Activated T-cell treated with anti-CD3 and anti-CD28 coated beads, Interleukin-2, amount 50 U/mL, for 72 hours (primary cell): ENCODE measurements at regions not wholly inside any gene's neighbourhood (a gene's known extent, or its start where the extent isn't known, plus 50 kb on each side); places are given as distances from the start of the nearest gene placed in this dataset.

Experiments
- ATAC-seq, 2 donors: fragments of 150-1000 bp; cut with Tn5 transposase; replicated peaks in 1 of 2; 2 replicates each; pipeline ENCODE4 v1.10.0; 2021; ENCODE audit warnings: moderate library complexity in 2 of 2, mild to moderate bottlenecking in 1 of 2
- DNase-seq, 2 donors: peaks; one replicate each; pipeline ENCODE4 v3.0.0; 2021 to 2022; ENCODE audit warnings: mixed read lengths in 1 of 2
- H3K27ac Mint-ChIP-seq: one replicate; pipeline ENCODE4 v1.8.0; 2022; ENCODE audit warnings: mild to moderate bottlenecking, moderate library complexity, mixed read lengths
- H3K27me3 Mint-ChIP-seq: one replicate; pipeline ENCODE4 v1.8.0; 2022; ENCODE audit warnings: low read depth, mixed read lengths
- H3K36me3 Mint-ChIP-seq, 2 donors: one replicate each; pipeline ENCODE4 v1.8.0; 2022; ENCODE audit warnings: mixed read lengths in 2 of 2, mild to moderate bottlenecking in 1 of 2; ENCODE audit not compliant: insufficient read depth in 2 of 2
- H3K4me1 Mint-ChIP-seq: one replicate; pipeline ENCODE4 v1.8.0; 2022; ENCODE audit warnings: low read depth, mixed read lengths
- H3K4me3 Mint-ChIP-seq, 2 donors: one replicate each; pipeline ENCODE4 v1.8.0; 2022; ENCODE audit warnings: mild to moderate bottlenecking in 2 of 2, mixed read lengths in 2 of 2, moderate library complexity in 2 of 2
- H3K9me3 Mint-ChIP-seq, 2 donors: one replicate each; pipeline ENCODE4 v1.8.0; 2022; ENCODE audit warnings: mixed read lengths in 2 of 2

DNA sequence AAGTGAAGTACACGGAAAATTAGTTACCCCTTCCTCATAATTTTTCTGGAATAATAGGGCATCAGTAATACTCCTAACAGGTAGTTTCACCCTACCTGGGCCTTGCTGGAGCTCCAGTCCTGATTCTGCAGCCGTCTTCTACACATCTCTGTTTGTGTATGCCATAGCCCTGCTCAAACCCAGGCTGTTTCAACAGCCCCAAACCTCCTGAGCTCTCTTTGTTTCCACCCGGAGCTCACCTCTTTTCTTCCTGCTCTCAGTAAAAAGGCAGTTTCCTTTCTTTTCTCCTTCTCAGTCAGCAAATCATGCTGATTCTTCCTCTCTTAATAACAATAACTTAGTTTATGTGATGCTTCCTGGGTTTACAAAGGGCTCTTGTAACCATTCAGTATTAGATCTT is 355.1 kb upstream of the RUNX1 start:
- peaks cover 24% of the 10 kb centered on the region for H3K4me1 Mint-ChIP-seq
- no peak overlapping the region for H3K4me3 Mint-ChIP-seq
- no peak for ATAC-seq
- H3K36me3 Mint-ChIP-seq = no peaks in the 10 kb centered on the region
- H3K9me3 Mint-ChIP-seq = no peaks in the 10 kb centered on the region
- no peaks in the 10 kb centered on the region for H3K27me3 Mint-ChIP-seq
- DNase-seq = no peak
- H3K27ac Mint-ChIP-seq = no peak overlapping the region

DNA sequence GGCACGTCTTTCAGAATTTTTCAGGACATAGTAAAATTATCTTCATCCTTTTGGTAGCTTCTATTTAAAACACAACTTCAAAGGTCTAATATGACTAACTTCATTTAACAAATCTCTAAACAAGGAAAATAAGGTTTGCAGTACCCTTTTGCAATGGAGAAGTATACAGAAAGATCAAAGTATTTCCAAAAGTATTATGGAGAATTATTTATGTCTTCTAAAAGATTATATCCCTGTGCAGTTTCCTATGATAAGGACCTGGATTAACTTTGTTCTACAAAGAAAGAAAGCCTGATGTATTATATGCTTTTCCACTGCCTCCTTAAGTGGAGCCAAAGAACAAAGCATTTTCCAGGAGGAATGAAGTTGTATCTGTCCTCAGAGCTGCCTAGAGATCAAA is 353.0 kb upstream of the RUNX1 start:
- peaks cover 24% of the 10 kb centered on the region for H3K4me1 Mint-ChIP-seq
- H3K9me3 Mint-ChIP-seq = no peaks in the 10 kb centered on the region
- H3K27ac Mint-ChIP-seq = no peak overlapping the region
- no peak for DNase-seq
- no peaks in the 10 kb centered on the region for H3K36me3 Mint-ChIP-seq
- no peaks in the 10 kb centered on the region for H3K27me3 Mint-ChIP-seq
- ATAC-seq = no peak
- no peak overlapping the region for H3K4me3 Mint-ChIP-seq

DNA sequence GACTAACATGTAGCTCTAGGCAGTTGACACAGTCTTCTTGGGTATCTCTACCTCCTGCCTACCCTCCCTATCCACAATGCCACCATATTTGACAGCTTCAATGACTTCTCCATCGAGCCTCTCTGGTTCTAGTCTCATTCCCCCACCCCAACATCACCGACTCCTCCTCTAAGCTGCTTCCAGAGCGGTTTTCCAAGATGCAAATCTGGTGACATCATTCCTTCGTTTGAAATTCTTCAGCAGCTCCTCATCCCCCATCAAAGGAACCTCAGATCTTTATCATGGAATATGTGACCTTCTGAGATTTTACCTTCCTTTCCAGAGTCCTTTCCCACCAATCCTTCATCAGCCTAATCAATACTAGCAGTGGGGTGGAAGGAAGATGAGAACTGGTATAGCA is 352.4 kb upstream of the RUNX1 start:
- Mint-ChIP-seq H3K4me3 (no peak overlapping the region), H3K27ac (no peak overlapping the region), H3K9me3 (no peaks in the 10 kb centered on the region), H3K4me1 (peaks cover 24% of the 10 kb centered on the region), H3K36me3 (no peaks in the 10 kb centered on the region), H3K27me3 (no peaks in the 10 kb centered on the region)
- ATAC-seq = no peak
- DNase-seq = no peak

DNA sequence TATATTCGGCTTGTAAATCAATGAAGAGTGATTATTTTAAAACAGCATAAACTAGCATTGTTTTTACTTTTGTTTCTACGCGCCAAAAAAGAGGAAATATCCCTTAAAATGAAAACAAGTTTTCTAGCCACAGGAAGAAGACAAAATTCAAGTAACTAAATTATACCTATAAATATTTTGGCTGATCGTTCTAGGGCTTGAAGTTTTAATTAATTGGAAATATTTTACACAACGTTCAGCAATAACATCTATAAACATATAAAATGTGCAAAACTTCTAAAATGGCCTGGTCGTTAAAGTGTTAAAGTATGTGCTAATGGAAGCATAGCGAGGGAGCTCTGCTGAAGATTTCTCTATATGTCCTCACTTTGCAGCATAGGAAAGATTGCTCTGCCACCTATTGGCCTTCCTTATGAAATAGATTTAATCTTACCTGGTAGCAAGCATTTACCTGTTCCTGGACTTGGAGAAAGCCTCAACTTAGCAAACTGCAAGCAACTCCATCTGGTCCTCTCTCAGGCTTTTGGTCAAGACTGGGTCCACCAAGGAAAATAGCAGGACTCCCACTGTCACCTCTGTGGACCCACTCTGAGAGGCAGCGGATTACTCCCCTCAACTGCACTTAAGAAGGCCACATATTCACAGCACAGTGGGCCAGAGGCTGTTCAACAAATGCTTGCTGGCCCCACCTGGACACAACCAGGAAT is 351.3 kb upstream of the RUNX1 start:
- H3K9me3 Mint-ChIP-seq = peaks cover 0 to 3% of the 10 kb centered on the region in 2 donors
- H3K4me1 Mint-ChIP-seq = peaks cover 31% of the 10 kb centered on the region
- ATAC-seq (peak; percentile 82 to 85), DNase-seq (peak; percentile 29 to 39)
- no peaks in the 10 kb centered on the region for H3K27me3 Mint-ChIP-seq
- H3K27ac Mint-ChIP-seq = no peak overlapping the region
- H3K4me3 Mint-ChIP-seq = peak overlapping the region; percentile 57 to 60
- H3K36me3 Mint-ChIP-seq = no peaks in the 10 kb centered on the region

DNA sequence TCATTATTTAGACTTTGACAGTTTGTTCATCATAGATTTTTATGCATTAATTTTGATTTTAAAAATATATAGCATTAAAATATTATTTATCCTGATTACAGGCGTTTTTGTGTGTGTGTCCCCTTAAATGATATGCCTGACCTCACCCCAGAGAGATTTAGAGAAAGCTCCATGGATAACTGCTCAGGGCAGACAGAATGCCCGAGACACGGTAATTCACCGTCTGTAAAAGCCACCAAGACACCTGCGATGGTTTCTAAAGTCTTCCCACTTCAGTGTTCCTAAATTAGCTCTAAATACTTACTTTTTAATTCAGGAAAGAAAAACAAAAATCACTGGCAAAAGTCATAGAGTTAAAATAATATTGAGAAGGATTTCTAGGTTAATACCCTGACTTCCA is 350.6 kb upstream of the RUNX1 start:
- peak overlapping the region; percentile 57 to 60 for H3K4me3 Mint-ChIP-seq
- H3K27ac Mint-ChIP-seq = no peak overlapping the region
- H3K9me3 Mint-ChIP-seq = peaks cover 0 to 3% of the 10 kb centered on the region in 2 donors
- no peak for ATAC-seq
- peaks cover 32% of the 10 kb centered on the region for H3K4me1 Mint-ChIP-seq
- no peaks in the 10 kb centered on the region for H3K27me3 Mint-ChIP-seq
- no peak for DNase-seq
- no peaks in the 10 kb centered on the region for H3K36me3 Mint-ChIP-seq

DNA sequence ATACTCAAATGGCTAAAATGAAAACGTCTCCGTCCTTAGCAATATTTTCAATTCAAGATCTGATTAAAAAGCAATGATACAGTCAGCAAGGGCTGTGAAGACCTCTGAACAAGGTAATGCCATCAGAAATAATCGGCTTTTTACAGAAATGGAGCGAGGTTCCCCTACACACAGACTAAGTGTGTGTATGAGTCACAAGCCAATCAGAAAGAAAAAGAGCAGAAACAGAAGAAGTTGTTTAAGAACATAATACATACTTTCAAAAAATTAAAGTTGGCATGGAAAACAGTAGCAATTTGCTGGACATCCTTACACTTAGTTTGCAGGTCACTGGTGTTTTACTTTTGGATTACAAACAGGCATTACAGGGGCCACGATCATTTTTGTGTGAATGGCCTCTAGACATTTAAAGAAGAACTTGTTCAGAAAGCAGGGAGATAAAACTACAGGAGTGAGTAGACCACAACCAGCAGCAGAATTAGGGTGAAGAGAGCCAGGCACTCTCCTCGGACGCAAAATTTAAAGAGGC is 350.0 kb upstream of the RUNX1 start:
- Mint-ChIP-seq H3K36me3 (no peaks in the 10 kb centered on the region), H3K27me3 (no peaks in the 10 kb centered on the region), H3K9me3 (peaks cover 0 to 3% of the 10 kb centered on the region in 2 donors), H3K4me3 (peak overlapping the region; percentile 56 to 78), H3K4me1 (peaks cover 38% of the 10 kb centered on the region), H3K27ac (peak overlapping the region; percentile 87)
- DNase-seq = no peak
- ATAC-seq = no peak

DNA sequence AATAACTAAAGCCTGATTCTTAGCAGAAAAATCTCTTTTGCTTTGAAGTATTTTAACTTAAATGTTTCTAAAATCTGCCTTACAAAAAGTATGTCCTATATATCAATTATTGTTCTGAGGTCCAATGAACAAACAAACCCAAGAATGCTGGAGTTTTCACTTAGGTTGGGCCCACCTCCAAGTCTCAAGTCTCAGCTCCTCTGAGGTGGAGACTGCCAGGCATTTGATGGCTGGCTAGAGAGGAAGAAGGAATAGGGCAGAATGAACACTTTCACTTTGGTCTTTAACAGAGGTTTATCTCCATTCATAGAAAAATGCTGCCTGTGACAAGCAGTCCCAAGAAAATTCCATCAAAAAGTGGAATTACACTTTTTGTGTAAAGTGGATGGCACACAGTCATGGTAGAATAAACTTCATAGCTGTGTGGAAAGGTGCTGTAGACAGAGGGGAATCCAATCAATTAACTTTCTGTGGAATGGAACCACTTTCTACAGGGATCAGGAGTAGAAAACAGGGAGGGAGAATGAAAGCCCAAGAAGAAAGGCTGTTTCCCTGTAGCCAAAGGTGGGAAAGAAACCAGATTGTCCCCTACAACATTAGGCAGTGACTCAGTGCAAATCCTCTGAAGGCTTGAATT is 349.4 kb upstream of the RUNX1 start:
- Mint-ChIP-seq H3K9me3 (peaks cover 0 to 3% of the 10 kb centered on the region in 2 donors), H3K4me3 (peak overlapping the region; percentile 56 to 78), H3K36me3 (no peaks in the 10 kb centered on the region), H3K27me3 (no peaks in the 10 kb centered on the region), H3K27ac (peak overlapping the region; percentile 87), H3K4me1 (peaks cover 43% of the 10 kb centered on the region)
- no peak for DNase-seq
- no peak for ATAC-seq

DNA sequence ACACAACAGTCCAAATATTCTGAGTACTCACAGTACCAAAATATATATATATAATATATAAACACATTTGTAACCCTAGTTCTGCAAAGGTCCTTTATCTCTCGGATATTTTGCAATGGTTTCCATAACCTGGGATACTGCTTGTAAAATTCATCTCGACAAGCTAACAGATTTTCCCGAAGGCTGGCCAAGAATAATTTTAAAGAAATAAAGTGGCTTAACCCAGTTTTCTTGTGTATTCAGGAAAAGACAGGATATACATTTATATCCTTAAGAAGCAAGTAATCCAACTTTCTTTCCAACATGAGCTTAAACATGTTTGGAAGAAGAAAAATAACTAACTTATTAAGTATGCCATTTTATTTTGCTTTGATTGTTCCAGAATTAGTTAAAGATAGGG is 348.7 kb upstream of the RUNX1 start:
- Mint-ChIP-seq H3K27me3 (no peaks in the 10 kb centered on the region), H3K27ac (no peak overlapping the region), H3K4me1 (peaks cover 43% of the 10 kb centered on the region), H3K9me3 (peaks cover 0 to 3% of the 10 kb centered on the region in 2 donors), H3K4me3 (no peak overlapping the region), H3K36me3 (no peaks in the 10 kb centered on the region)
- DNase-seq (no peak), ATAC-seq (no peak)

DNA sequence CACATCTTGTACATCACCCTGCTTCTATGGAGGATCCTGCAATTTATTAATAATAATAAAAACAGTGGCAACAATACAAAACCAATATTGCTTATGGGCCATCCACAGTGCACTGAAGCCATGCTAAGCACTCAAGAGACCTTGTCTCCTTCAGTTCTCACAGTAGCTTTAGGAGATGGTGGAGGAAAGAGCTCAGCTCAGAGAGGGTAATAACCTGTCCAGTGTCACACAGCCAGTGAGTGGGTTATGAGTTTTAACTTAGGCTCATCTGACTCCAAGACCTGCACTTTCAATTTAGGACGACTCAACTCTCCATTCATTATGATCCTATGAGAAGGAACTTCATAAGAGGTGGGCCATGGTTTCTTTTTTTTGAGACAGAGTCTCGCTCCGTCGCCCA is 347.6 kb upstream of the RUNX1 start:
- H3K36me3 Mint-ChIP-seq = no peaks in the 10 kb centered on the region
- DNase-seq = no peak
- H3K4me1 Mint-ChIP-seq = peaks cover 47% of the 10 kb centered on the region
- H3K4me3 Mint-ChIP-seq = no peak overlapping the region
- peaks cover 5% of the 10 kb centered on the region for H3K27me3 Mint-ChIP-seq
- no peak for ATAC-seq
- peaks cover 0 to 3% of the 10 kb centered on the region in 2 donors for H3K9me3 Mint-ChIP-seq
- no peak overlapping the region for H3K27ac Mint-ChIP-seq

DNA sequence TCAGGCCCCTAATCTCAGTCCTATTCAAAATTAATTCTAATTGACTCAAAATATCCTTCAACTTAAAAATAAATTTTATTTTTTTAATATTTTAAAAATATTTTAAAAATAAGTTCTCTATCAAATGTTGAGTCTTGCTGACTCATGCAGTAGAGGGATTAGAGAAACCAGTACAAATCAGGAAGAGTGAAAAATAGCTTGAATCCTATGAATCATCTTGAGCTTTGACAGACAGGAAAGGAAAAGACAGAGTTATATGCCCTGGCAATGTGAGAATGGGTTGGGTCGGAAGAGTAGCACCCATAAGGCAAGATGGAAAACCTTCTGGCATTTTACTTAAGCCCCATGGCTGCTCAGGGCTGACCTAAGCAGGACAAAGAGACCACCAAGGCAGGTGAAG is 346.6 kb upstream of the RUNX1 start:
- H3K4me1 Mint-ChIP-seq = peaks cover 52% of the 10 kb centered on the region
- peaks cover 0 to 6% of the 10 kb centered on the region in 2 donors for H3K9me3 Mint-ChIP-seq
- H3K36me3 Mint-ChIP-seq = peaks cover 0 to 3% of the 10 kb centered on the region in 2 donors
- H3K27me3 Mint-ChIP-seq = peaks cover 5% of the 10 kb centered on the region
- H3K4me3 Mint-ChIP-seq = no peak overlapping the region
- DNase-seq (no peak), ATAC-seq (no peak)
- no peak overlapping the region for H3K27ac Mint-ChIP-seq

DNA sequence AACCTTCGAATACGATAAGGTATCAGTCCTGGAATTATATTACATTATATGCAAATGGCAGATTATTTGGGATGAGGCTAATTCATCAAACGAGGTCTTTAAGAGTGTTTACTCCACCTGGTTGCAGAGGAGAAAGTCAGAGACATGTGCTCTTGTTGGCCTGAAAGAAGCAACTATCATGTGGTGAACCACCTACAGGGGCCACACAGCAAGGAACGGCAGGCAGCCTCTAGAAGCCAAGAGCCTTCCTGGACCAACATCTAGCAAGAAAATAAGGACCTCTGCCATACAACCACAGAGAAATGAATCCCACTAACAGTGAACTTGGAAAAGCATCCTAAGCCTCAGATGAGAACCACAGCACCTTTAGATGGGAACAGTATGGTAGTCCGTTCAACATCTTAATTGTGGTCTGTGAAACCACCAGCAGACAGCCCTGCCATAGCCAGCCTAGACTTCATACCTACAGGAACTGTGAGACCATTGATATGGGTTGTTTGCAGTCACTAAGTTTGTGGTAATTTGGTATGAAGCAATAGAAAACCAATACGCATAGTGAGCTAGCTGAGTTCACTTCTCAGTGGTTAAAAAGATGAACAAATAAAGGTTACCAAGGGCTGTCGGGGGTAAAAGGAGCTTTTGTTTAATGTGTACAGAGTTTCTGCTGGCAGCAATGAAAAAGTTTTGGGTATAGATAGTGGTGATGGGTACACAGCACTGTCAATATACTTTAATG is 345.7 kb upstream of the RUNX1 start:
- ATAC-seq (peak; percentile 90 to 96), DNase-seq (peak; percentile 19 to 25)
- no peak overlapping the region for H3K27ac Mint-ChIP-seq
- H3K9me3 Mint-ChIP-seq = peaks cover 0 to 6% of the 10 kb centered on the region in 2 donors
- peaks cover 0 to 3% of the 10 kb centered on the region in 2 donors for H3K36me3 Mint-ChIP-seq
- peak overlapping the region in 1 of 2 donors; percentile 2 for H3K4me3 Mint-ChIP-seq
- peaks cover 51% of the 10 kb centered on the region for H3K4me1 Mint-ChIP-seq
- peaks cover 5% of the 10 kb centered on the region for H3K27me3 Mint-ChIP-seq

DNA sequence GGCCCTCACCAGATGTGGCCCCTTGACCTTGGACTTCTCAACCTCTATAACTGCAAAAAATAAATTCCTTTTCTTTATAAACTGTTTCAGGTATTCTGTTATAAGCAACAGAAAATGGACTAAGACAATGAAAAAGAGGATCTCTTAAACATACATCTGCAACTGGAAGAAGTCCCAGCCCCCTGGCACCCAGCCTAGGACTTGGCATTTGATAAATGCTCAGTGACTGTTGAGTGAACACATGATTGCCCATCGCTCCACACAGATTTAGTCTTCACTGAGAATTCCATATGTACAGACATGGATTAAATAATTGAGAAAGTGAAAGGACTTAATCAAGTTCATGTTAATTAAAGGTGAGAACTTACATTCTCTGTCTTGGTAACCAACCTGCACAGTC is 344.9 kb upstream of the RUNX1 start:
- DNase-seq (no peak), ATAC-seq (no peak)
- Mint-ChIP-seq H3K27me3 (peaks cover 5% of the 10 kb centered on the region), H3K9me3 (peaks cover 0 to 6% of the 10 kb centered on the region in 2 donors), H3K27ac (no peak overlapping the region), H3K36me3 (peaks cover 0 to 3% of the 10 kb centered on the region in 2 donors), H3K4me3 (no peak overlapping the region), H3K4me1 (peaks cover 45% of the 10 kb centered on the region)
